ENCODE measurements at regions not wholly inside any gene's neighbourhood (a gene's known extent, or its start where the extent isn't known, plus 50 kb on each side); places are given as distances from the start of the nearest gene placed in this dataset.

DNA sequence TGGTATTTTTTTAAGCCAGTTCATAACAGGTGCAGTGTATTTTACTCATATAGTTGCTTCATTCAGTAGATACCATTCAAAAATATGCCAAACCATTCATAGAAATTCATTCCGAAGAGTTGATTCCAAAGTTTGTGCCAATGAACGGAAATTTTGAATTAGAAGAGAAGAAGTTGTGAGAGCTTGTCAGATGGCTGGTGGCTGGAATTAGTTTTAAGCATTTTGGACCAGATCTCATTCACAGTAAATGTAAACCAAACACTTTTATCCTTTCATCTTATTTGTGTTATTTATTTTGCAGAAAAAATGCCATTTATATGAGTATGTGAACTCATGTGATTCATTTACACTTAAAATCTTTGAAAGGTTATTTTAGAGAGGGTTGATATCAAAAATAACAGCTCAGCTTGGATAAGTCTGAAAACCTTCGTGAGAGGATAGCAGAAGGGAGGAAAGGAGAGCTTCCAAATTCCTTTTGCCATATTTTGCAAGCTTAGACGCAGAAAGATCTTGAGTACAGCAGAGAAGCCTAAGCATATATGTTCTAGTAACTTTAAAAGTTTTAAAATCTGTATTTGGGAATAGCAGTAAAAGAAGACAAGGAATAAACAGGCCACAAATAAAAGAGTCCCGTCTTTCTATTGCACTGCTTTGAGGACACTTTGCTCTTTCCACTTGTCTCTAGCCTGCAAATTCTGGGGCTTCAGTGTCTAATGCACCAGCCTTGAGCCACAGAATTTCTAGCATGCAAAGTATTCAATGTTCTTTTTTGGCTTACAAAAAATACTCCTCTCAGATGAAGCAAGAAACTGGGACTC lies 253.6 kb upstream of the FLRT2 start:
- no peak for DNase-seq

- no peak for DNase-seq
Observed at GRCh38 chr14:85276979-85277228, 253.0 kb upstream of the FLRT2 start.

DNA sequence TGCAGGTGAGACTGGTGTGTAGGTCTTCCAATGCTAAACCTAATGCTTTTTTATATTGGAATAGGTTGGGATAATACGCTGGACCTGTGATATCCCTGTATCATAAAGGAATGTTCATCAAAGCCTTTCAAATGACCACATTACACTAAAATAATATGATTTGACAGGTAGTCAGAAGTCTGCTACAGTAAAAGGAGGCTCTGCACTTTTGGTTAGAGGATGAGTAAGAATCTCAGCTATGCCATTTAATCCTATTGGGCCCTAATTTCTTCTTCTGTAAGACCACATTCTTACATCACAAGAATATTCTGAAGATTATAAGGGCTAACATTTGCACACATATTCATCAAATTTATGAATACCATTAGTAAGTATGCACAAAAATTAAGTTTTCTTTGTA lies 250.5 kb upstream of the FLRT2 start:
- DNase-seq = no peak

- DNase-seq = no peak
Observed at GRCh38 chr14:85280074-85280473, 249.9 kb upstream of the FLRT2 start.

GRCh38 chr14:85281921-85282320 lies 248.0 kb upstream of the FLRT2 start:
- no peak for DNase-seq

DNA sequence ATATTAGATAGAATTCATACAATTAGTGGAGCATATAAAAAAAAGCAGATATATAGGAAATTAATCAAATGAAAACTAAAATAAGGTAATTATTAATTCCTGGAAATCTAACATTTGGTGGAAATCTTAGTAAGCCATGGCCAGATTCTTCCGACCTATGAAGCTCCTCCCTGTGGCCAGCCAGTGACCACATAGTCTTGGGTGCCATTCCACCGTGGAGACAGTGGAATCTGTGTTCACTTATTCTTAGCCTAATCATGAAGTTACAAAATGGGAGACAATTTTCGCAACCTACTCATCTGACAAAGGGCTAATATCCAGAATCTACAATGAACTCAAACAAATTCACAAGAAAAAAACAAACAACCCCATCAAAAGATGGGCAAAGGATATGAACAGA lies 241.9 kb upstream of the FLRT2 start:
- no peak for DNase-seq

DNA sequence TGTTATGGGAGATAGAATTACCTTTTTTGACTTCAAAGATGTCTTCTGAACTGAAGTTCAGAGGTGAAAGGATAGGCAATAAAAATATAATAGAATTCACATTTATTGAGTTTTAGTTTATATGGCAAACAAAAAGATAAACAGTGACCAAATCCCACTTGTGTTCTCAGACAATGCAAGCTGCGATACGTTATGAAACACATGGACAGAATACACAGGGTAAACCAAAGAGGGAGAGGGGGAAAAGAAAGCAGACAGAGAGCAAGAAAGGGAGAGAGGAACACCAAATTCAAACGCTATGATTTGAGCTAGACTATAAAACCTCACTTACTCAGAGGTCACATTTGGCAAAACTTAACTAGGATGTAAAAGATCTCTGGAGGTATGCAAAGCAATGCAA lies 238.2 kb upstream of the FLRT2 start:
- no peak for DNase-seq

DNA sequence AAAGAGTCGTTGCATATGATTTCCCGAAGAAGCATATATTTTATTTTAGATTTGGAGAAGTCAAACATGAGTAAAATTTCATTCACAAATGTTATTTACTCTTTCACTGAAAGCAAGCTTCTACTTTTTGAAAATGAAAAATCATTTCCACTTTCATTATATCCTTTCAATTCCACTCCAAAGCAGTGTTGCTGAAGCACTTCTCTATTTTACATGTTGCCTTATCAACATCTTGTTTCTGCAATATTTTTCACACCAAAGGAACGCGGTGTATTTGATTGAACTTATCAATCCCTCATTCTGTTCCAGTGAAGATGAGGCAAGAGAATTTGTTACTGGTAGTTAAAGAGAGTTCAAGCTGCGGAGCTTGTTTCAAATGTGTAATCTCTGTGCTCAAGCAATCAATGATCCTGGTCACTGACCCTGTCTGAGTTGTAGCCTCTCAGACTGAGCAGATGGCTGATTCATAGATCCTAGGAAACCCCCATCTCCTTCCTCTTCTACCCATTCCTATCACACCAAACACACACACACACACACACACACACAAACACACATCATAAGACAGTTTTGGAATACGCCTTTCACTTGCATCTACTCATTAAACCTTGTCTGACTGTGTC lies 236.2 kb upstream of the FLRT2 start:
- no peak for DNase-seq

DNA sequence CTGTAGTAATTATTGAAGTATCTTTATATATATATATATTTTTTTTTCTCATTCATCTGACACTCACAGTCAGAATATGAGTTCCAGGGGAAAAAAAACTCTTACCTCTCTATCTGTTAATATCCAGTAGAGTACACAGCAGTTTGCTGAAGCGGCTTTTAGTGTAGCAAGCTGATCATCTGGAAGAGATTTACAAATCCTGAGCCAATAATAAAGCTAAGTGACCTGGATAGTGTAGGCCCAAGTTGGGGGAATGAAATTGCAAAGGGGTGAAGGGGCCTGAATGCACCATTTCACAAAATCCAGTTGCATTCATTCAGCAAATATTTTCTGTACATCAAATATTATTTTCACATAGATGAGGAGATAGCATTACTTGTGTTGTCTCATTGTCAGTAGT lies 234.6 kb upstream of the FLRT2 start:
- DNase-seq = no peak

DNA sequence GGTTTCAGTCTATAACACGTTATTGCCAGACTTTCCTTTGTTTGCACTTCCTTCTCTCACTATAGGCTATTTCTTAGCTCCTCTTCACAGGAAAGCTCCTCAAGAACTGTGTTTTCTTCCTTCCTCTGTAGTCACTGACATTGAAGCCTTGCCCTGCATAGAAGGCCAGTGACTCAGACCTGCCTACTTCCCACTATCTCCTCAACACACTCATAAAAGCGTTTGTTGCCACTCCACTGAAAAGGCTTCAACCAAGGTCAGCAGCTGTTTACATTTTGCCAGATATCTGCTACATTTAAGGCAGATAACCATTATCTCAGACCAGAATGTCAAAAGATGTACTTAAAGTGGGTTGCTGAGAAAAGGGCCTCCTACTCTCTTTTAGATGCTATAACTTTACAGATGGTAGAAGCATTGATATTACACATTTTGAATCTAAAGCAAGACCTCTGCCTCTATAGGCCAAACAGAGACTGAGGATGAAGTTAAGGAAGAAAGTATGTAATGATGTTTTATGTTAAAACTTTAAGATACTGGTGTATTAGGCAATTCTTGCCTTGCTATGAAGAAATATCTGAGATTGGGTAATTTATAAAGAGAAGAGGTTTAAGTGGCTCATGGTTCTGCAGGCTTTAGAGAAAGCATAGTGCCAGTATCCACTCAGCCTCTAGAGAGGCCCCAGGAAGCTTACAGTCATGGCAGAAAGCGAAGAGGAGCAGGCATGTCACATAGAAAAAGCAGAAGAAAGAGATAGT lies 233.3 kb upstream of the FLRT2 start:
- DNase-seq = no peak

DNA sequence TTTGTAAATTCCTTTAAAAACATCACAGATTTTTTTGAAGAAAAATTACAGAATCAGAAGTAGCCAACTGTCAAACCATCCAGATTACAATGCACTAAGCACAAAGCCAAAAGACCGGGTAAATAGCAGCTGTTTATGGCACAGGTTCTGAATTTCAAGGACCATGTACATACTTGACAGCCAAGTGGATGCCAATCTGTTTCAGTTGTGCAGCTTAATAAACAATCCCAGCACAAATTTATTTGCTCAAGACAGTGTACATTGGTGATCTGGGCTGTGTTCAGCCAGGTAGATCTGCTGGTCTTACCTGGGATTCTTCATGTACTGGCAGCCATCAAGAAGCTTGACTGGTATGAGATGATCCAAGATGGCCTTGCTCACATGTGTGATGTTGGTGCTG lies 229.8 kb upstream of the FLRT2 start:
- DNase-seq = no peak

DNA sequence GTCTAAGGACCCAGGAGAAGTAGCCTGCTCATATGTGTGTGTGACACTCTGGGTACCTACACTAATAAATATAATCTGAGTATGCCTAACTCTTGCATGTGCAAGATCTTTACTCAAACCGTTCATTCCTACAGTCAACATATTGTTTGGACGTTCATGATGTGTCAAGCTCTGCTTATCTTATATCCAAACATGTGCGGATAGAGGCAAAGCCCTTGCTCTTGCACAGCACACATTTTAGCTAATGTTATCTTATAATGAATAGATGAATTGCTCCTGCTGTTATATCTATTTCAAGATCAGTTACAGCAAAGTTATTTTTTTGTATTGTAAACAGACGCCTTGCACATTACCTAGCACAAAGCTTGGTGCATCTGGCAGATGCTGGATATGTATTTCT lies 228.4 kb upstream of the FLRT2 start:
- DNase-seq = no peak

GRCh38 chr14:85306024-85306423 lies 223.9 kb upstream of the FLRT2 start:
- DNase-seq = no peak

DNA sequence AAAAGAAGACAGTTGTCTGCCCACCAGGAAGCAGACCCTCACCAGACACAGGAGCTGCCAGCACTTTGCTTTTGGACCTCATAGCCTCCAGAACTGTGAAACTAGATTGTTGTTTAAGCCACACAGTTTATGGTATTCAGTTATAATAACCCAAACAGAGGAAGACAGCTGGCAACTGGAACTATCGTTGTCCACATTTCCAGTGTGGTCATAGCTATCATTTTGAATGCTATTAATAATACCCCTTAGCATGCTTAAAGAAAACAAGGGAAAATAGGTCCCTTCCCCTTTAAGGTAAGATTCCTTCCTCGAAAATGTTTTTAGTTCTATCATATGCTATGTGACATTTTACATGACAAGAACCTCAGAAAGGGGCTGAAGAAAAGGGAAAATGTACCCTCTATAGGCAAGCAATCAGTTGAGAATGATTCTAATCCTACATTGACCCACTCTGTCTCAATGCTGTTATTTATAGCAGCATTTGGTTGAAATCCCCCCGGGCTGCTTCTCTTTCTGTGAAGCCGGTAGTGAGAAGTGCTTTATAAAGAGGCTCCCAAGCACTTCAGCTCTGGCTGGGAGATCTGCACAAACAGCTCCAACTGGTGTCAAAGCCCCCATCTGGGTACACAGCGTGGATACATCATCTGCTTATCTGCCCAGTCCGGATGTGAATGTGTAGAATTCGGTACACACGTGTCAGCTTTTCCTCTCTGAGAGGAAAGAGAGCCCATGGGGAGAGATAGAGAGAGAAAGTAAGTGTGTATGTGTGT lies 221.2 kb upstream of the FLRT2 start:
- no peak for DNase-seq

DNA sequence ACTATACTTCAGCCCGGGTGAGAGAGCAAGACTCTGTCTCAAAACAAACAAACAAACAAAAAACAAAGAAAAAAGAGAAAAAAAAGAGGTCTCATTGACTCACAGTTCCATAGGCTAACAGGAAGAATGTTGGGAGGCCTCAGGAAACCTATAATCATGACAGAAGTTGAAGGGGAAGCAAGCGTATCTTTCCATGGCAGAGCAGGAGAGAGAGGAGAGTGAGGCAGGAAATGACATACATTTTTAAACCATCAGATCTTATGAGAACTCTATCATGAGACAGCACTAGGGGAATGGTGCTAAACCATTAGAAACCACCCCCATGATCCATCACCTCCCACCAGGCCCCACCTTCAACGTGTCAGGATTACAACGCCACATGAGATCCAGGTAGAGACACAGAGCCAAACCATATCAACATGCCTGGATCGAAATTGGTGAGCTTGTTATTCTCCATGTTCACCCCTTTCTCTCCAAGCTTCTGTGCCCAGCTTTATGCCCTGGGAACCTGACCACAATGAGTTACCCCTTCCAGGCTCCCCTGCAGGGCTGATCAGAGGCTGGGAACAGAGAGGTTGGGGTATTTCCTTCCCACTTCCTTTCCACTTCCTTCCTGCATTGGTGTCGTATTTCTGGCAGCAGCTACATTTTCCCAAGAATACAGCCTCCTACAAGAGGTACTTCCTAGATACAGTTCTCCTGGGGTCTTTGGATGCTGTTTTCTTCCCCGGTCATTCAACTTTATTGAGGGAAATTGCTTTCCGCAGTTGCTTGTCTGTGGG lies 219.3 kb upstream of the FLRT2 start:
- no peak for DNase-seq

DNA sequence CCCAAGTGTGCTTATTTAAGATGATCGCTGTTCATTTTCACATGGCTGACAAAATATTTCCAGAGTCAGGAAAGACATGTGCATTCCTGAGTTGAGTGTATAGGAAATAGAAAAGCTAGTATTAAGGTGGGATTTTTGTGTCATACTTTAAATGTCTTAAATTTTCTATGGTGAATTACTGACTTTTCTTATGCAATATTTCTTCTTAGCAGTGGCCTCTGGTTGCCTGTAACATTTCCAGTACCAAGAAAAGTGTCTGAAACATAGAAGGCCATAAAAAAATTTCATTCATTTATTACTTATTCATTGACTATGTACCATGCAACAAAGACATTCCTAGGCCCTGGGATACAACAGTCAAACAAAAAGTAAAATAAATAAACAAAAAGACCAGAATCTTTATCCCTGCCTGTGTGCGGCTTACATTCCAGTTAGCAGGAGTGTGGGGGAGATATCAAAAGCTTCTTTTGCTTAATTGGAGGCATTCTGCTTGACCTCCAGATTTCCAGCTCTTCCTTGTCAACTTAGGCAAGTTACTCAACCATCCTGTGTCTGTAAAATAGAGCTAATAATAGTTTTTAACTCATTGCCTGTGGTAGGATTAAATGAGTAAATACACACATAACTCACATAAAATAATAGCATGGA lies 216.3 kb upstream of the FLRT2 start:
- no peak for DNase-seq

DNA sequence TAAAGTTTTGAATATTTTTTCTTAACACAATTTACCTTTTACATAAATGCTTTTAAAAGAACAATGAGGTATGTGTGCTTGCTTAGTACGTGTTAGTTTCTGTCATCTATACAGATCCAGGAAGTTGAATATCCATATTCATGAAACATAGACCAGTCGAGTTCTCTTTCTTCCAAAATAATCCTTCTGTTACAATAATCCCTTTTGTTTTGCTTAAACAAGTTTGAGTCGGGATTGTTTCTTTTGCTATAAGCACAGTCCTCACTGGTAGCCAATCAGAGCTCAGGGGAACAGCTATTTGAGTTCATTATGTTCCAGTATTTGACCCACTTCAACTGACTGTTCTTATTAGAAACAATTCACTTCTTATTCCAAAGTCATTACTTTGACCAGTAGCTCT lies 214.7 kb upstream of the FLRT2 start:
- no peak for DNase-seq

DNA sequence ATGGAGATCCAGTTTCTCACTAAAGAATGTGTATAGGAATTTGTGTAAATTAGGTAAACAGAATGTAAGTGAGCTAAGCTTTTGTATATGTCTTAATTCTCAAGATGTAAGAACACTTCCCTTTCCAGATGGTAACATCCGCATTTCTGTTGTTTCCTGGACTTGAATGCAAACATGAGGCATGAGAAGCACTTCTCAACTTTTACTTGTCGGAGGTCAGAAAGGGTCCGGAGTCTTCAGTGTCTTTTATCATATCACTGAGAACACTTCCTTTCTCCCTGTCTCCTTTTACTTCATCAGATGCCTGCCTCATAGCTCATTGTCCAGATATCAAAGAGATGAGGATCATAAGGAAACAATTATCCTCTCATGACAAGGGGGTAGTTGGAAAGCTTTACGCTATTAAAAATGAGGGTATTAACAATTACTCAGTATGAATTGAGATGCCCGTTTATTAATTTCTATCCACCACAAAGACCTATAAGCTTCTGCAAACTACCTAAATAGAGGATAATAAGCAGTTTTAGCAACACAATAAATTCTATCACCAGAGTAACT lies 214.1 kb upstream of the FLRT2 start:
- DNase-seq = no peak

- DNase-seq = no peak
Observed at GRCh38 chr14:85316701-85317410, 213.1 kb upstream of the FLRT2 start.

GRCh38 chr14:85317491-85318021 lies 212.4 kb upstream of the FLRT2 start:
- DNase-seq = no peak

DNA sequence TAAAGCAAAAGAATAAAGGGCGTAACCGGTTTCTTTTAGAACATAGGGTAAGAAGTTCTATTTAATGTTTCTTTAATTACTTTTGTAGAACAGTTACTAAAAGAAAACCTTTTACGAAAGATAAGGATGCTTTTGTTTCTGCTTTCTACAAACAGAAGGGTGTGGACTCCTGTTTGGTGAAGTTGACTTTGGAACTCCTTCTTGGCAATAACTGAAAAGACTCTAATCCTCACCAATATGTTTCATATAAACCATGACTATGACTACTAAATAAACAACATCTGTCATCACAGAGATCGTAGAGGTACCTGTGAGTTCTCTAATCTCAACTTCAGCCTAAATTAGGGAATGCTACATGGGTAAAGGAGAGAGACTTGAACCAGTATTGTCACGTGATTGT lies 210.8 kb upstream of the FLRT2 start:
- DNase-seq = no peak

All from activated gamma-delta T cell (primary cell).